Heart left ventricle (tissue), 16 donors: ENCODE measurements at regions not wholly inside any gene's neighbourhood (a gene's known extent, or its start where the extent isn't known, plus 50 kb on each side); places are given as distances from the start of the nearest gene placed in this dataset.

Source experiments
- ATAC-seq, 4 donors: fragments of 200-7000 bp; cut with Tn5 transposase; one replicate each; pipeline ENCODE4 v1.9.1; 2020 to 2022; ENCODE audit warnings: moderate library complexity in 4 of 4, mild to moderate bottlenecking in 3 of 4, moderate number of reproducible peaks in 1 of 4
- DNase-seq, 5 donors: peaks; one replicate each; pipeline ENCODE4 v3.0.0-alpha.2; 2020
- H3K27ac ChIP-seq, 12 donors: fragments of 200-600 bp; sonication (generic) in 4 of 12; one replicate each; pipeline versions ENCODE4 v1.5.0 to v1.8.0; 2016 to 2022; ENCODE audit warnings: mild to moderate bottlenecking in 2 of 12
- H3K27me3 ChIP-seq, 9 donors: fragments of 200-600 bp; sonication (generic) in 2 of 9; one replicate each; pipeline versions ENCODE4 v1.5.1 to v1.8.0; 2016 to 2022; ENCODE audit warnings: mild to moderate bottlenecking in 3 of 9
- H3K36me3 ChIP-seq, 9 donors: fragments of 200-600 bp; sonication (generic) in 2 of 9; one replicate each; pipeline versions ENCODE4 v1.5.0 to v1.8.0; 2018 to 2022; ENCODE audit warnings: mild to moderate bottlenecking in 2 of 9
- H3K4me1 ChIP-seq, 12 donors: fragments of 200-600 bp; sonication (generic) in 4 of 12; one replicate each; pipeline versions ENCODE4 v1.5.0 to v1.8.0; 2016 to 2022; ENCODE audit warnings: mild to moderate bottlenecking in 3 of 12
- H3K4me3 ChIP-seq, 12 donors: fragments of 200-600 bp; sonication (generic) in 4 of 12; one replicate each; pipeline versions ENCODE4 v1.5.0 to v1.8.0; 2017 to 2022; ENCODE audit warnings: mild to moderate bottlenecking in 9 of 12, moderate library complexity in 4 of 12
- H3K9me3 ChIP-seq, 12 donors: fragments of 200-600 bp; sonication (generic) in 4 of 12; one replicate each; pipeline versions ENCODE4 v1.5.0 to v1.8.0; 2016 to 2022; ENCODE audit warnings: mild to moderate bottlenecking in 1 of 12
- CTCF ChIP-seq, 12 donors: fragments of 200-600 bp; sonication (generic) in 4 of 12; IDR thresholded peaks; one replicate each; pipeline versions ENCODE4 v1.5.0 to v1.8.0; 2018 to 2022; ENCODE audit warnings: antibody characterized with exemption in 12 of 12, mild to moderate bottlenecking in 5 of 12
- POLR2A ChIP-seq, 2 donors: fragments of 450-650 bp; IDR thresholded peaks; one replicate each; pipeline ENCODE4 v1.6.1; 2017; ENCODE audit warnings: antibody characterized with exemption in 2 of 2, mild to moderate bottlenecking in 2 of 2, moderate library complexity in 2 of 2
- WGBS, 4 donors: extraction: QIAGEN DNeasy Blood & Tissue Kit in 2 of 4; methylation state at CpG; one replicate each; pipeline versions ENCODE4 v1.1.5 to v1.1.7; 2013 to 2018; 5-methylcytosine and 5-hydroxymethylcytosine counted together
- intact Hi-C, 10 donors: fragments of 100-400 bp; cut with DNase I; formaldehyde crosslinking; loops; one replicate each; pipeline versions ENCODE4 v1.11.1 to v1.14.2; 2022
- donor health status: ischemic (EF 13 %, LVEDD 7.1; RV severe dilation, severe dysfunction).
- donor health status: healthy with polysubstance abuse.
- donor health status: DM: no; HTN: yes; CAD: no.
- donor health status: DM: no; HTN: no; CAD: no.
- donor health status: ischemic (EF 25% LVEDD 6.9; RV normal size, moderate dysfunction).
- donor health status: ischemic (EF 25% LVEDD 5.7; RV mildly dilated, moderate dysfunction).
- donor health status: healthy.
- donor health status: DM: yes; HTN: yes; CAD: no.
- donor health status: ischemic (EF 35%, LVEDD 5.7; RV mildly dilated, moderate dysfunction).
- donor health status: nonischemic (EF 11% LVEDD 7.7; RV severe dilation, severe dysfunction).
- donor health status: DM: yes; HTN: yes; CAD: no.
- donor health status: PGD.
- donor health status: ischemic (EF 29% LVEDD 5.4; RV normal size, mild dysfunction).
- donor health status: nonischemic (EF 23%, LVEDD 6.1; RV moderate dilation, normal function).

DNA sequence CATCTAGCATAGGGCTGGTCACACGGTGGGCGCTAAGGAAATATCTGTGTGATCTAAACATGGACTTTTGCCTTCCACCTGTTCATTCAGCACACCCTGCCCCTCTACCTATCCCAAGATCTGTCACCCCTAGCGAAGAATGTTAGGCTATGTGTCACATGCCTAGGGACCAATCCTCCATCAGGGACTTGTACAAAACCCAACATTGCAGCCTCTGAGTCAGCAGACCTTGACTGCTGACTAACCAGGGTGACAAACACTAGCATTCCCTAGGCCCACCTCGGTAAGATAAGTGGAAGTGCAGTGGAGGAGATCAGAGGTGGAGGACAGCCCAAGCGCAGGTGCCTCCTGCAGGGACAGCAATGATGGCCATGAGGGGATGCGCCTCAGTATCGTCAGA, 99.2 kb downstream of the SOX11 start:
- Histone ChIP-seq H3K4me1 (no peaks in the 10 kb centered on the region), H3K27ac (no peak overlapping the region), H3K27me3 (no peaks in the 10 kb centered on the region), H3K36me3 (no peaks in the 10 kb centered on the region), H3K9me3 (peaks cover 0 to 36% (median 23%) of the 10 kb centered on the region in 12 donors), H3K4me3 (no peak overlapping the region)
- no peak for TF ChIP-seq CTCF (IDR thresholded peaks at IDR 0.05)
- TF ChIP-seq POLR2A (IDR thresholded peaks at IDR 0.05): no peak
- intact Hi-C loops: no loop called here
- ATAC-seq (no peak), DNase-seq (no peak)
- 86 to 93% (median 91%) methylated on average over 7 of the region's 7 CpGs for WGBS, 4 donors

DNA sequence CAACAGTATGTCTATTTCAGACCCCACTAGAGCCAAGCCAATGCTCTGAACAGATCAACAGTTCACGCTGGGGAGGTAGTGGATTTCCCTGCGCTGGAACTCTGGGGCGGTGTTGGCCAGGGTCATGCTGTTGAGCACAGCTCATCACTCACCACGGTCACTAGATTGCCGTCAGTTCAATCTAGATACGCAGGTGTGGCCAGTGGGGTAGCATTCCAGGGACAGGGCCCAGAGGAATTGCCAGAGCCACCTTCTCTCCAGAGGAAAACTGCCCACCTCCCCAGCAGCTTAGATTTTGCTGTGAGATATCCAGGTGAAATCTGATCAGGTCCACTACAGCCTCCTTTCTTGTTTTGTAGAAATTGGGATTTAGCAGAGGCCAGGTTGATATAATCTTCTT, 101.8 kb downstream of the SOX11 start:
- intact Hi-C loops: no loop called here
- 78 to 88% (median 81%) methylated on average over 5 to 6 of the region's 6 CpGs for WGBS, 4 donors

GRCh38 chr2:5798084-5798483, 105.9 kb downstream of the SOX11 start:
- no peaks in the 10 kb centered on the region for H3K4me1 ChIP-seq
- ATAC-seq: no peak
- TF ChIP-seq CTCF (IDR thresholded peaks at IDR 0.05) (no peak), POLR2A (IDR thresholded peaks at IDR 0.05) (no peak)
- H3K27ac ChIP-seq: no peak overlapping the region
- H3K4me3 ChIP-seq: no peak overlapping the region
- DNase-seq: no peak
- intact Hi-C loops: no loop called here
- peaks cover 0 to 6% (median 0%) of the 10 kb centered on the region in 9 donors for H3K27me3 ChIP-seq
- no peaks in the 10 kb centered on the region for H3K36me3 ChIP-seq
- WGBS, 4 donors: 79 to 96% (median 92%) methylated on average over 4 of the region's 4 CpGs
- peaks cover 0 to 5% (median 0%) of the 10 kb centered on the region in 12 donors for H3K9me3 ChIP-seq

More for the DNA sequence above, 101.8 kb downstream of the SOX11 start:
- DNase-seq (no peak), ATAC-seq (no peak)
- no peak overlapping the region for H3K27ac ChIP-seq
- H3K36me3 ChIP-seq: no peaks in the 10 kb centered on the region
- no peaks in the 10 kb centered on the region for H3K4me1 ChIP-seq
- H3K4me3 ChIP-seq: no peak overlapping the region
- no peaks in the 10 kb centered on the region for H3K27me3 ChIP-seq
- TF ChIP-seq CTCF (IDR thresholded peaks at IDR 0.05): no peak
- TF ChIP-seq POLR2A (IDR thresholded peaks at IDR 0.05): no peak
- H3K9me3 ChIP-seq: peaks cover 0 to 20% (median 6%) of the 10 kb centered on the region in 12 donors

GRCh38 chr2:5799348-5799747, 107.2 kb downstream of the SOX11 start:
- no peak overlapping the region for H3K4me3 ChIP-seq
- no peak for ATAC-seq
- TF ChIP-seq CTCF (IDR thresholded peaks at IDR 0.05) (no peak), POLR2A (IDR thresholded peaks at IDR 0.05) (no peak)
- WGBS, 4 donors: 91 to 100% (median 98%) methylated on average over 1 of the region's 1 CpG
- no peak overlapping the region for H3K27ac ChIP-seq
- intact Hi-C loops: no loop called here
- no peaks in the 10 kb centered on the region for H3K4me1 ChIP-seq
- no peak for DNase-seq
- no peaks in the 10 kb centered on the region for H3K36me3 ChIP-seq
- H3K27me3 ChIP-seq: peaks cover 0 to 6% (median 0%) of the 10 kb centered on the region in 9 donors
- H3K9me3 ChIP-seq: peaks cover 0 to 5% (median 0%) of the 10 kb centered on the region in 12 donors
